OCI-LY7 (cell line): ENCODE measurements at regions not wholly inside any gene's neighbourhood (a gene's known extent, or its start where the extent isn't known, plus 50 kb on each side); places are given as distances from the start of the nearest gene placed in this dataset.

ENCODE experiments used
- BruUV-seq: library from RNA; stranded (reverse); fragments of 400-500 nt; replicated peaks from 2 replicates; lab custom pipeline; 2021; lab: Mats Ljungman, UMichigan
- CTCF ChIA-PET: fragments of 300-600 bp; sonication (Branson Sonifier 250); formaldehyde crosslinking; loops from one replicate; lab custom pipeline; 2022; ENCODE audit warnings: antibody characterized with exemption; ENCODE audit not compliant: unreplicated experiment; lab: Charles Lee
- POLR2A ChIA-PET: fragments of 300-600 bp; sonication (Branson Sonifier 250); formaldehyde crosslinking; loops from one replicate; lab custom pipeline; 2022; ENCODE audit warnings: antibody characterized with exemption; lab: Charles Lee
- DNase-seq: peaks from one replicate; pipeline ENCODE4 v3.0.0-alpha.2; 2015; ENCODE audit warnings: low spot score
- H2AFZ ChIP-seq: fragments of 200-600 bp; sonication (generic), shearing (Covaris generic); 2 replicates; pipeline ENCODE4 v1.6.1; 2014; ENCODE audit warnings: mild to moderate bottlenecking, antibody characterized with exemption, low read length, moderate library complexity
- H3K27ac ChIP-seq: fragments of 200-600 bp; sonication (generic); 2 replicates; pipeline ENCODE4 v1.5.1; 2014; ENCODE audit warnings: mixed run types, low read depth, mild to moderate bottlenecking, moderate library complexity, low read length, inconsistent platforms; ENCODE audit not compliant: poor library complexity, severe bottlenecking
- H3K36me3 ChIP-seq: fragments of 200-600 bp; sonication (generic); 2 replicates; pipeline ENCODE4 v1.6.1; 2014; ENCODE audit warnings: mild to moderate bottlenecking, antibody characterized with exemption, low read length, moderate library complexity, mixed read lengths; ENCODE audit not compliant: insufficient read depth
- H3K4me1 ChIP-seq: fragments of 200-600 bp; sonication (generic); 2 replicates; pipeline ENCODE4 v1.5.1; 2014; ENCODE audit warnings: mild to moderate bottlenecking, low read length; ENCODE audit not compliant: insufficient read depth, poor library complexity, severe bottlenecking
- H3K4me2 ChIP-seq: fragments of 200-600 bp; sonication (generic); 2 replicates; pipeline ENCODE4 v1.6.1; 2014; ENCODE audit warnings: mild to moderate bottlenecking, low read length
- H3K4me3 ChIP-seq: fragments of 200-600 bp; sonication (generic); 2 replicates; pipeline ENCODE4 v1.5.1; 2014; ENCODE audit warnings: mild to moderate bottlenecking, low read depth, low read length; ENCODE audit not compliant: poor library complexity, severe bottlenecking
- H3K79me2 ChIP-seq: fragments of 200-600 bp; sonication (generic); 2 replicates; pipeline ENCODE4 v1.6.1; 2016; ENCODE audit warnings: low read depth, mild to moderate bottlenecking, low read length, moderate library complexity, mixed read lengths; ENCODE audit not compliant: insufficient read depth
- H3K9me2 ChIP-seq: fragments of 200-600 bp; sonication (generic); 2 replicates; pipeline ENCODE4 v1.6.1; 2016; ENCODE audit warnings: mild to moderate bottlenecking, low read length, mixed read lengths; ENCODE audit not compliant: insufficient read depth
- H3K9me3 ChIP-seq: fragments of 200-600 bp; sonication (generic); 2 replicates; pipeline ENCODE4 v1.6.1; 2014; ENCODE audit warnings: mild to moderate bottlenecking, mixed run types, low read length, mixed read lengths
- H4K20me1 ChIP-seq: fragments of 200-600 bp; sonication (generic); 2 replicates; pipeline ENCODE4 v1.6.1; 2014; ENCODE audit warnings: mild to moderate bottlenecking, antibody characterized with exemption, low read length, moderate library complexity, mixed read lengths; ENCODE audit not compliant: insufficient read depth
- CTCF ChIP-seq: fragments of 200-600 bp; sonication (generic); conservative IDR thresholded peaks from 2 replicates; pipeline ENCODE4 v1.5.1; 2014; ENCODE audit warnings: mild to moderate bottlenecking, antibody characterized with exemption, low read length, moderate library complexity, mixed read lengths
- EZH2phosphoT487 ChIP-seq: fragments of 200-600 bp; sonication (generic); IDR thresholded peaks from 2 replicates; pipeline ENCODE4 v1.6.1; 2018; ENCODE audit warnings: low read depth, borderline replicate concordance, mild to moderate bottlenecking, mixed run types, antibody characterized with exemption, low read length, moderate library complexity, mixed read lengths
- intact Hi-C: fragments of 100-400 bp; cut with micrococcal nuclease; formaldehyde crosslinking; loops from one replicate; pipeline ENCODE4 v1.10.0; 2022; ENCODE audit not compliant: unreplicated experiment

GRCh38 chr22:49258107-49259010, 569.3 kb downstream of the BRD1 start:
- H3K36me3 ChIP-seq = no peaks in the 10 kb centered on the region
- no peaks in the 10 kb centered on the region for H3K9me3 ChIP-seq
- intact Hi-C loops = no loop called here
- no peak for DNase-seq
- no peak overlapping the region for H3K27ac ChIP-seq
- no peaks in the 10 kb centered on the region for H4K20me1 ChIP-seq
- no peaks in the 10 kb centered on the region for H3K79me2 ChIP-seq
- no peak overlapping the region for H2AFZ ChIP-seq
- no TSS peak for BruUV-seq
- no peaks in the 10 kb centered on the region for H3K9me2 ChIP-seq
- H3K4me1 ChIP-seq = no peaks in the 10 kb centered on the region
- POLR2A ChIA-PET = no interaction called here
- no peak overlapping the region for H3K4me2 ChIP-seq
- TF ChIP-seq EZH2phosphoT487 (no peak), CTCF (no peak)
- H3K4me3 ChIP-seq = no peak overlapping the region
- CTCF ChIA-PET = no interaction called here

GRCh38 chr22:49257551-49257961, 570.1 kb downstream of the BRD1 start:
- Histone ChIP-seq H3K36me3 (no peaks in the 10 kb centered on the region), H3K4me1 (no peaks in the 10 kb centered on the region), H2AFZ (no peak overlapping the region), H3K4me3 (no peak overlapping the region), H3K4me2 (no peak overlapping the region), H3K79me2 (no peaks in the 10 kb centered on the region), H3K27ac (no peak overlapping the region), H4K20me1 (no peaks in the 10 kb centered on the region), H3K9me2 (no peaks in the 10 kb centered on the region), H3K9me3 (no peaks in the 10 kb centered on the region)
- BruUV-seq = no TSS peak
- no peak for TF ChIP-seq CTCF
- TF ChIP-seq EZH2phosphoT487 = no peak
- CTCF ChIA-PET = no interaction called here
- DNase-seq = no peak
- intact Hi-C loops = no loop called here
- POLR2A ChIA-PET = no interaction called here

GRCh38 chr22:49255741-49256318, 571.8 kb downstream of the BRD1 start:
- H3K9me3 ChIP-seq = no peaks in the 10 kb centered on the region
- no peak overlapping the region for H3K4me2 ChIP-seq
- TF ChIP-seq CTCF (no peak), EZH2phosphoT487 (no peak)
- H3K79me2 ChIP-seq = no peaks in the 10 kb centered on the region
- no peak overlapping the region for H3K4me3 ChIP-seq
- ChIA-PET POLR2A (no interaction called here), CTCF (no interaction called here)
- no peaks in the 10 kb centered on the region for H3K9me2 ChIP-seq
- H3K36me3 ChIP-seq = no peaks in the 10 kb centered on the region
- H3K4me1 ChIP-seq = no peaks in the 10 kb centered on the region
- H2AFZ ChIP-seq = no peak overlapping the region
- H4K20me1 ChIP-seq = no peaks in the 10 kb centered on the region
- no peak overlapping the region for H3K27ac ChIP-seq
- no peak for DNase-seq
- no TSS peak for BruUV-seq
- intact Hi-C loops = no loop called here
